EH (cell line): ENCODE measurements at regions not wholly inside any gene's neighbourhood (a gene's known extent, or its start where the extent isn't known, plus 50 kb on each side); places are given as distances from the start of the nearest gene placed in this dataset.
A peak's percentile ranks its signal among the peaks of the same experiment; 100 is the strongest.

Experiments
- DNase-seq: peaks from one replicate; pipeline ENCODE4 v3.0.0-alpha.2; 2015; ENCODE audit warnings: low read depth

GRCh38 chr2:236317938-236318396 is 53.8 kb upstream of the ASB18 start:
- no peak for DNase-seq

- no peak for DNase-seq
These were observed 54.2 kb upstream of the ASB18 start for GRCh38 chr2:236318401-236318800.

- DNase-seq = no peak
These were observed 54.8 kb upstream of the ASB18 start for GRCh38 chr2:236319036-236319435.

GRCh38 chr2:236321415-236321814 is 57.2 kb upstream of the ASB18 start:
- no peak for DNase-seq

GRCh38 chr2:236333417-236334121 is 69.4 kb upstream of the ASB18 start:
- DNase-seq = no peak

GRCh38 chr2:236334122-236334876 is 70.1 kb upstream of the ASB18 start:
- peak; percentile 46 for DNase-seq

- DNase-seq = no peak
These were observed 71.7 kb upstream of the ASB18 start for GRCh38 chr2:236335696-236336574.

GRCh38 chr2:236336575-236337464 is 72.6 kb upstream of the ASB18 start:
- DNase-seq = no peak

GRCh38 chr2:236337465-236338325 is 73.5 kb upstream of the ASB18 start:
- no peak for DNase-seq

GRCh38 chr2:236338495-236339184 is 74.4 kb upstream of the ASB18 start:
- peak; percentile 43 for DNase-seq

- DNase-seq = no peak
These were observed 76.0 kb upstream of the ASB18 start for GRCh38 chr2:236340251-236340650.

GRCh38 chr2:236341067-236341466 is 76.9 kb upstream of the ASB18 start:
- DNase-seq = no peak

GRCh38 chr2:236341721-236342120 is 77.5 kb upstream of the ASB18 start:
- no peak for DNase-seq

- no peak for DNase-seq
These were observed 78.3 kb upstream of the ASB18 start for GRCh38 chr2:236342507-236342906.

GRCh38 chr2:236342951-236343350 is 78.7 kb upstream of the ASB18 start:
- DNase-seq = no peak

- peak; percentile 75 for DNase-seq
These were observed 79.4 kb upstream of the ASB18 start for GRCh38 chr2:236343400-236344161.

- DNase-seq = no peak
These were observed 80.2 kb upstream of the ASB18 start for GRCh38 chr2:236344446-236344845.

GRCh38 chr2:236345081-236345714 is 81.0 kb upstream of the ASB18 start:
- DNase-seq = no peak

GRCh38 chr2:236346366-236346765 is 82.2 kb upstream of the ASB18 start:
- no peak for DNase-seq
